ENCODE measurements at regions not wholly inside any gene's neighbourhood (a gene's known extent, or its start where the extent isn't known, plus 50 kb on each side); places are given as distances from the start of the nearest gene placed in this dataset.
"Not testable (repeated sequence)": the region's sequence is repeated elsewhere in the genome, so short reads cannot be mapped to it uniquely, and the experiment has no call there.

GRCh38 chr11:33532720-33533385, 167.8 kb downstream of the C11orf91 start:
- H3K36me3 Mint-ChIP-seq (ENCODE audit: low read depth), result no peaks in the 10 kb centered on the region
- H3K4me3 Mint-ChIP-seq, result no peak overlapping the region
- H3K27ac Mint-ChIP-seq, result no peak overlapping the region
- H3K4me1 Mint-ChIP-seq (ENCODE audit: low read depth), result no peaks in the 10 kb centered on the region
- peaks cover 19% of the 10 kb centered on the region for H3K27me3 Mint-ChIP-seq
- H3K9me3 Mint-ChIP-seq, result peaks cover 4% of the 10 kb centered on the region

DNA sequence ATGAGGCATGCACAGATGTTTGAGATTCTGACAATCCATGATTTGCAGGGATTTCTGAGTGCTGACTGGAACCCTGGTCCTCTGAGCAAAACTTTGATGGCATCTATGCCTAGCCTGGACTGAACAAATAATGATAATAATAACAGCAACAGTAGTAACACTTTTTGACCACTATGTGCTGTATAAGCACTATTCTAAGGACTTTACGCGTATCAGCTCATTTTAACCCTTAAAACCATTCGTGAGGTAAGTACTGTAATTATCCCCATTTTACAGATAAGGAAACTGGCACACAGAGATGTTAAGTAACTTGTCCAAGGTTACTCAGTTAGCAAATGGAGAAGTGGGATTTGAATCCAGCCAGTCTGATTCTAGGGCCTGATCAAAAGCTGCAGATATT, 168.4 kb downstream of the C11orf91 start:
- Mint-ChIP-seq H3K4me3 (no peak overlapping the region), H3K9me3 (peaks cover 8% of the 10 kb centered on the region)

DNA sequence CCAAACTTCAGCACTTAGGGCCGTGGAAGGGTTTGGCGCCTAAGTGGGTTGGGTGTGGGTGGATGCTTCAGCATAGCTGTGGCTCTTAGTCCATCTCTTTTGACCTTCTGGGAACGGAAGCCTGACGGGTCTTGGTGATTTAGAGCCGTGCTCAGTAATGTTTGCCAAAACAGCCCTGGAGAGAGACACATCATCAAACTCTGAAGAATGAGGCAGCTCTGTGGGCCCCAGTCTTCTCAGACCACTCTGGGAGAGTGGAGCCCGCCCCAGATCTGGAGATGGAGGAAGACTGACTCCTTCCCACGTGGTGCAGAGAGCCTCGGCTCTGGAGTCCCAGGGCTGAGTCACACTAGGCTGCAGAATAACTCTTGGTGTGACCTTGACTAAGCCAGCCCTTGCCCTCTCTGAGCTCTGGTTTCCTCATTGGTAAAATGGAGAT, 168.9 kb downstream of the C11orf91 start:
- H3K27me3 Mint-ChIP-seq, result peaks cover 18% of the 10 kb centered on the region
- H3K4me1 Mint-ChIP-seq (ENCODE audit: low read depth), result no peaks in the 10 kb centered on the region
- H3K36me3 Mint-ChIP-seq (ENCODE audit: low read depth), result no peaks in the 10 kb centered on the region
- H3K27ac Mint-ChIP-seq, result no peak overlapping the region
- peaks cover 13% of the 10 kb centered on the region for H3K9me3 Mint-ChIP-seq
- H3K4me3 Mint-ChIP-seq, result no peak overlapping the region

More for the DNA sequence above, 168.4 kb downstream of the C11orf91 start:
- Mint-ChIP-seq H3K4me1 (ENCODE audit: low read depth) (no peaks in the 10 kb centered on the region), H3K27ac (no peak overlapping the region), H3K36me3 (ENCODE audit: low read depth) (no peaks in the 10 kb centered on the region), H3K27me3 (peaks cover 17% of the 10 kb centered on the region)

DNA sequence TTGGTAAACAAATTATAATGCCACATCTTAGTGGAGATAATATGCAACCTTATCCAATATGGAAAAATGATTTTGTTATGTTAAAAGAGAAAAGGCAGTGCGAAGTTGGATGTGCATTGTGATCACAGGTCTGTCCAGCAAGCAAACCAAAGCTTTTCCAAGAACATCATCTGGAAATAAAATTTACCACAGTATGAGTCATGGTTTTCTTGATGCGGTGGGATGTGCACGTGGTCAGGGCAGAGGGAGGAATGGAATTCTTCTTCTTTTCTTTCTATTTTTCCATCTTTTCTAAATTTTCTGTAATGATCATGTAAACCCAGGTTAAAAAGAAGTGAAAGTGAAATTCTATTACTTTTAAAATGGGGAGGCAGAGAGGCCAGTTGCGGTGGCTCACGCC, 169.8 kb downstream of the C11orf91 start:
- H3K4me3 Mint-ChIP-seq, result no peak overlapping the region
- peaks cover 15% of the 10 kb centered on the region for H3K27me3 Mint-ChIP-seq
- H3K27ac Mint-ChIP-seq, result no peak overlapping the region
- no peaks in the 10 kb centered on the region for H3K36me3 Mint-ChIP-seq (ENCODE audit: low read depth)
- no peaks in the 10 kb centered on the region for H3K4me1 Mint-ChIP-seq (ENCODE audit: low read depth)
- H3K9me3 Mint-ChIP-seq, result peaks cover 20% of the 10 kb centered on the region

DNA sequence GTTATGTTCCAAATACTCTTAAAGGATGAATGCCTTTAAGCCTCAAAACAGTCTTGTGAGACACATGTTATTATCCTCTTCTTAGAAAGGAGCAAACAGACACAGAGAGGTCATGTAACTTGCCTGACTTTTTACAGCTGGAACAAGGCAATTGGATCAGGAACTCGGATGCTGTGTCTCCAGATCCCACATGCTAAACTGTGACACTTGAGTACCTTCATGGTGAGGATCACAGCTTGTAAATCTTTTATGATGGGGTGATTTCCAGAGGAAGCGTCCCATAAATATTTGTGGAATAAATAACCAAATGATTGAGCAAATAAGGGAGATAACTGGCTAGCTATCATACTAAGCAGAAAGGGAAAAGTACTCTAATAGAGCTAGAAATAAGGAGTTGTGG, 171.2 kb downstream of the C11orf91 start:
- Mint-ChIP-seq H3K9me3 (peaks cover 20% of the 10 kb centered on the region), H3K4me1 (ENCODE audit: low read depth) (no peaks in the 10 kb centered on the region), H3K27me3 (peaks cover 18% of the 10 kb centered on the region), H3K27ac (no peak overlapping the region), H3K36me3 (ENCODE audit: low read depth) (no peaks in the 10 kb centered on the region), H3K4me3 (no peak overlapping the region)

- not testable (repeated sequence) for H3K27ac Mint-ChIP-seq; H3K36me3 Mint-ChIP-seq (ENCODE audit: low read depth); H3K4me1 Mint-ChIP-seq (ENCODE audit: low read depth); H3K4me3 Mint-ChIP-seq
- Mint-ChIP-seq H3K9me3 (peaks cover 20% of the 10 kb centered on the region), H3K27me3 (peaks cover 19% of the 10 kb centered on the region)
These were observed 172.9 kb downstream of the C11orf91 start for GRCh38 chr11:33527738-33528137.

DNA sequence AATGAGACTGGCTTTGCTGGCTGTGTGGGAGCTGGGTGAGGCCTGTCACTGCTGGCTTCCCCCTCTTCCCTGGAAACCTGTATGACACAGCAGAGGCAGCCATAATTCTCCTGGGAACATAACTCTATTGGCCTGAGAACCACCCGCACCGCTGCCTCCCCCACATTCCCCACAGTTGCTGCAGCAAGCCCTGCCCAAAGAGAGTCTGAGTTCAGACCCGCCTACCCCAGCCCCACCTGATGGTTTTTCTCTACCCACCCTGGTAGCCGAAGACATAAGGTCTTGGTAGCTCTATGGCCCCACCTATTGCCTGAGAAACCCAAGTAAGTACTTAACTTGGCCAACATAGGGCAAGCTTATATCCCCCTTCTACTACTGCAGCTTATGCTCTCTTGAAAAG, 174.8 kb downstream of the C11orf91 start:
- peaks cover 20% of the 10 kb centered on the region for H3K9me3 Mint-ChIP-seq
- no peak overlapping the region for H3K4me3 Mint-ChIP-seq
- no peaks in the 10 kb centered on the region for H3K4me1 Mint-ChIP-seq (ENCODE audit: low read depth)
- H3K27me3 Mint-ChIP-seq, result peaks cover 28% of the 10 kb centered on the region
- H3K36me3 Mint-ChIP-seq (ENCODE audit: low read depth), result no peaks in the 10 kb centered on the region
- no peak overlapping the region for H3K27ac Mint-ChIP-seq

GRCh38 chr11:33521384-33521783, 179.2 kb downstream of the C11orf91 start:
- Mint-ChIP-seq H3K36me3 (ENCODE audit: low read depth) (no peaks in the 10 kb centered on the region), H3K4me1 (ENCODE audit: low read depth) (no peaks in the 10 kb centered on the region), H3K4me3 (no peak overlapping the region), H3K27ac (no peak overlapping the region), H3K27me3 (peaks cover 49% of the 10 kb centered on the region), H3K9me3 (peaks cover 4% of the 10 kb centered on the region)

DNA sequence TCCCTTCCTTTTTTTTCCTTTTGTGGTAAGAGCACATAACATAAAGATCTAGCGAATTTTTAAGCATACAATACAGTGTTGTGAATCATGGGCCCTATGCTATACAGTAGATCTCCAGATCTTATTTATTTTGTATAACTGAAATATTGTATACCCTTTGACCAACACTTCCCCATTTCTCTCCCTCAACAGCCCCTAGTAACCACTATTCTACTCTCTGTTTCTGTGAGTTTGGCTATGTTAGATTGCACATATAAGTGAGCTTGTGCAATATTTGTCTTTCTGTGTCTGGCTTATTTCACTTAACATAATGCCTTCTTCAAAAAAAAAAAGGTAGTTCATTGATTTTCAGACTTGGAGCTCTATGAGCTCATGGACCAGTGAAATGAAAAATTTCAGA, 180.5 kb downstream of the C11orf91 start:
- peaks cover 54% of the 10 kb centered on the region for H3K27me3 Mint-ChIP-seq

DNA sequence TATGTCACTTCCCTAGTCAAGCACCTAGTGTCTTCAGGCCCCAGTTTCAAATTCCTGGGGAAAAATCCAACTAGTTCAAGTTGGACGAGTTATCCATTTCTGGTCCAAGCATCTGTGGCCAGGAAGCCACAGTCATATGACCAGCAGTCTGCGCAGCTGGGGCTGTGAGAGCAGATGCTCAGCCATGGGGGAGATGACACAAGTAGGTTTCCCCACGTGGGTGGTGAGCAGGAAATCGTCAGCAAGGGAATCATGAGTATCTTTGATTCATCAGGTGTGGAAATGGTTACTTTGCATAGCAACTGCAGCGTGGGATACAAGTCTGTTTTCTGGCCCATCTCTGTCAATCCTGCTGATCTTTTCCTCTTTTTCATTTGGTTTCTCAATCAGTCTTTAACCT, 185.3 kb downstream of the C11orf91 start:
- Mint-ChIP-seq H3K27me3 (peaks cover 50% of the 10 kb centered on the region), H3K4me3 (no peak overlapping the region), H3K27ac (no peak overlapping the region), H3K9me3 (no peaks in the 10 kb centered on the region), H3K4me1 (ENCODE audit: low read depth) (no peaks in the 10 kb centered on the region), H3K36me3 (ENCODE audit: low read depth) (no peaks in the 10 kb centered on the region)

More for the DNA sequence above, 180.5 kb downstream of the C11orf91 start:
- no peak overlapping the region for H3K4me3 Mint-ChIP-seq
- no peaks in the 10 kb centered on the region for H3K36me3 Mint-ChIP-seq (ENCODE audit: low read depth)
- H3K9me3 Mint-ChIP-seq, result no peaks in the 10 kb centered on the region
- no peaks in the 10 kb centered on the region for H3K4me1 Mint-ChIP-seq (ENCODE audit: low read depth)
- H3K27ac Mint-ChIP-seq, result no peak overlapping the region

DNA sequence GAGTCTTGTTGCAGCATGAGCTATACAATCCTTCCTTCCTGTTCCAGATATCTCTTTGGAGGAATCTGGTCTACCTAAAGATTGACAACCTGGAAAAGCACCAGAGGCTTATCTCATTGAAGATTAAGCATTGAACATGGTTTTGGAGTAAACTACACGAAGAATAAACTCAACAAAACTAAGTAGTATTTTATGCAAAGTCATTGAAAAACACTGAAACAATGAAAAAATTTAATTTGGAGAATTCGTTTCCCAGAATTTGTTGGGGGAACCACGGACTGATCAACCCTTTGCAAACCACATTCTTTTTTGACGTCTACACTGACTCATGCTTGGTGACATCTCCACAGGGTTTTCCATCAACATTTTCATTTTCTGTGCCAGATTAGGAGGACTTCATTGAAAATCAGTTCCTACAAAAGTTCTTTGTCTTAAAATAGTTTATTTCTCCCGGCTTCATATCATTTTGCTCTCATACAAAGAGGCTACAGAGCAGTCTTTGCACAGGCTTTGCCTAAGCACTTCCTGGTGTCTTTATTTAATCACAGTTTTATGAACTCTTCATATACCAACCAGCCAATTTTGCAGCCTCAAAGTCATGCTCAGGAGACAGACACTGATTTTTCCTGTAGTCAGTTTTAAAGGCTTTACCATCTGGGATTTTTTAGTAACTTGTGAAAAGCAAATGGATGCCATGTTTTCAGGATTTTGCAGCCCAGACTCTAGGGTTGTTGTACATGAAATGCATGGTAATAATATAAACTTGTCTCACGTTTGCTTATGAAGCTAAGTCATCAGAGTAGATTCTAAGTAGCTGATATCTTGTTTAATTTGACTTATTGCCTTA, 186.3 kb downstream of the C11orf91 start:
- Mint-ChIP-seq H3K27ac (no peak overlapping the region), H3K9me3 (no peaks in the 10 kb centered on the region), H3K4me3 (no peak overlapping the region), H3K27me3 (peaks cover 40% of the 10 kb centered on the region), H3K4me1 (ENCODE audit: low read depth) (no peaks in the 10 kb centered on the region), H3K36me3 (ENCODE audit: low read depth) (no peaks in the 10 kb centered on the region)

- Mint-ChIP-seq H3K4me1 (ENCODE audit: low read depth) (no peaks in the 10 kb centered on the region), H3K36me3 (ENCODE audit: low read depth) (no peaks in the 10 kb centered on the region)
These were observed 191.0 kb downstream of the C11orf91 start for GRCh38 chr11:33509632-33510031.

DNA sequence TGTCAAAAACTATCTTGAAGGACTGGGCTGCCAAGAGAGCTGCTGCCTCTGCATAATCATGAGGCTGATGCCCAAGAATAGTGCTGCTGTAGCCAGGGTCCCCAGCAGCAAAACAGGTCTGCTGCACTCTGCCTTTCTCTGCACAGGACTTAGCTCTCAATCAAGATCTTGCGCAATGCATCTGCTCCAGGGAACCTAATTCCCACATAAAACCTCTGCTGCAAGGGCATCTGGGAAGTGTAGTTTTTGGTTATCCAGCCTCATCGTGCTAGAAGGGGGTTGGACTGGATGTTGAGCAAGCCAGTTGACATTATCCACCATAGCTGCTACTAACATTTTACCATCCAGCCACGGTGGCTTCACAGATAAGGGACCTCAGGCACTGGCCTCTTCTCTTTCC, 192.7 kb downstream of the C11orf91 start:
- H3K36me3 Mint-ChIP-seq (ENCODE audit: low read depth), result no peaks in the 10 kb centered on the region
- no peaks in the 10 kb centered on the region for H3K9me3 Mint-ChIP-seq
- peaks cover 19% of the 10 kb centered on the region for H3K27me3 Mint-ChIP-seq
- H3K4me1 Mint-ChIP-seq (ENCODE audit: low read depth), result no peaks in the 10 kb centered on the region
- H3K4me3 Mint-ChIP-seq, result no peak overlapping the region
- H3K27ac Mint-ChIP-seq, result no peak overlapping the region

More at GRCh38 chr11:33509632-33510031, 191.0 kb downstream of the C11orf91 start:
- H3K4me3 Mint-ChIP-seq, result no peak overlapping the region
- peaks cover 27% of the 10 kb centered on the region for H3K27me3 Mint-ChIP-seq
- H3K27ac Mint-ChIP-seq, result no peak overlapping the region
- no peaks in the 10 kb centered on the region for H3K9me3 Mint-ChIP-seq

DNA sequence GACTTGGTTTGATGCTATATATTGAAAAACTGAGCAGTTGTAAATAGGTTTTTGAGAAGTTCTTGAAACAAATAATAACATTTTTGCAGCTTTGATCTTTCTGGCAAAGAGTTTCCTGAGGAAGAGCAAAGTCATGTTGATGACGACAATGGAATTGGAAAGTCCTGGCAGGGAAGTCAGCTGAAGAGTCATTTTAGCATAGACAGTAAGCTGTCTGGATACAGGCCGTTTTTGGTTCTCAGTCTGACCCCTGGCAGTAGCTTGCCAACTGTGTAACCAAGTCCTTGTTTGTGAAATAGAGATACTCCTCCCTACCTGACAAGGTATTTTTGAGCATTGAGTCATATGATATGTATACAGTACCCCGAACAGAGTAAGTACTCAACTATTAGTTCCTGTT, 193.3 kb downstream of the C11orf91 start:
- no peak overlapping the region for H3K27ac Mint-ChIP-seq
- H3K27me3 Mint-ChIP-seq, result peaks cover 17% of the 10 kb centered on the region
- no peaks in the 10 kb centered on the region for H3K4me1 Mint-ChIP-seq (ENCODE audit: low read depth)
- H3K36me3 Mint-ChIP-seq (ENCODE audit: low read depth), result no peaks in the 10 kb centered on the region
- H3K9me3 Mint-ChIP-seq, result no peaks in the 10 kb centered on the region
- H3K4me3 Mint-ChIP-seq, result no peak overlapping the region

DNA sequence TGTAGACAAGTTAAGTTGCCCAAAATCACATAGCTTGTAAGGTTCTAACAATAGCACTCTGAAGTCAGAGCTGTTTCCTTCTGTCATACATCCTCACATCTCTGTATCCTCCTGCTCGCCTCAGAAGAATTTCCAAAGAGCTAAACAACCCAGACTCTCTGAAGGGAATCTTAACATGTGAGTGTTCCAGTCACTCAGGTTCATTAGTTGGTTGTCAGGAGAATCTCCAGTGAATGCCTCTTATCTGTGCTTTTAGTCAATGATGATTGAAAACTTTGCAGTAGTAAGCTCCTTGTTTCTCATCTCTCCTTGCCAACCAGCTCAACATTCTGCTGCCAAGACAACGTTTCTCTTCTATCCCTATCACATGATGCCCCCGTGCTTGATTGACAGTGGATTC, 195.5 kb downstream of the C11orf91 start:
- no peaks in the 10 kb centered on the region for H3K4me1 Mint-ChIP-seq (ENCODE audit: low read depth)

More for the DNA sequence above, 195.5 kb downstream of the C11orf91 start:
- Mint-ChIP-seq H3K27me3 (peaks cover 15% of the 10 kb centered on the region), H3K9me3 (no peaks in the 10 kb centered on the region), H3K4me3 (no peak overlapping the region), H3K36me3 (ENCODE audit: low read depth) (no peaks in the 10 kb centered on the region), H3K27ac (no peak overlapping the region)
